GM23248 (cell line): ENCODE measurements at regions not wholly inside any gene's neighbourhood (a gene's known extent, or its start where the extent isn't known, plus 50 kb on each side); places are given as distances from the start of the nearest gene placed in this dataset.

Experiments used
- EZH2 ChIP-seq: fragments of 200-600 bp; sonication (generic); IDR thresholded peaks from 2 replicates; pipeline ENCODE4 v1.6.1; 2018; ENCODE audit warnings: antibody characterized with exemption, mild to moderate bottlenecking; ENCODE audit not compliant: insufficient read depth, poor library complexity, severe bottlenecking
- EZH2phosphoT487 ChIP-seq: fragments of 200-600 bp; sonication (generic); IDR thresholded peaks from 2 replicates; pipeline ENCODE4 v1.6.1; 2018; ENCODE audit warnings: antibody characterized with exemption, moderate library complexity, mild to moderate bottlenecking, low read depth; ENCODE audit not compliant: insufficient read depth

DNA sequence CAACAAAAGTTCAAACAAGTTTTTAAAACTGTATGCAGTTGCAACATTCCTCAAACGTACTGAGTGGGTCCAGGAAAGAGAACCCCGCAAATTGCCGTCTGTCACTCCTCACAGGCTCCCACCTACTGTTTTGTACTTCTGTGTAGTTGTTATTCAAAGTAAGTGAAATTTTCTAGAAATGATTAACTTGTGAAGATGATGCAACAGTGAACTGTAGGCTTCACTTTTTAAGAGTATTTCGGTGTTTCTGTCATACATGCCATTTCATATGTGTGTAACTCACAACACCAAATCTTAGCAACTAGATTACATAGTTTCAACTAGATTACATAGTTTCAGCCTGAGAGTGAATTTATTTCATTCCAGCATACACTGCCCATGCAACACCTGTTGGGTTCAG lies 226.0 kb upstream of the TANK start:
- TF ChIP-seq EZH2phosphoT487 = no peak
- TF ChIP-seq EZH2 = no peak
